8988T (cell line): ENCODE measurements at regions not wholly inside any gene's neighbourhood (a gene's known extent, or its start where the extent isn't known, plus 50 kb on each side); places are given as distances from the start of the nearest gene placed in this dataset.
"Not testable (repeated sequence)": the region's sequence is repeated elsewhere in the genome, so short reads cannot be mapped to it uniquely, and the experiment has no call there.

Experiments
- DNase-seq: peaks from one replicate; pipeline ENCODE4 v3.0.0; 2011

DNA sequence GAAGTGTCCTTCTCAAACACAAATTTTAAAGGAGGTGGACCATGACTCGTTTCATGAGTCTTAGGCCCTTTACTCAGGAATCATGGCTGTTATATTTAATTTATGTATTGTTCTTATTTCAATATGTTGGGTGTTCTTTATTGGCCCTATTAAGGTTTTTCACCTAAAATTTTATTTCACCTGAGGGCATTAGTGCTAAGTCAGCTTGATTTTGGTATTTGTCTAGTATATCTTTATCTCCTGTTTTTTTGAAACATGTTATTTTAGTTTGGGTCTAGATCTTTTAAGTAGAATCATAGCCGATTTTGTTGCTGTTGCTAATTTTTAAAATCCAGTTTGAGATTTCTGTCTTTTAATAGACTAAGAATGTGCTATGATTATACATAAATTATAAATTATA lies 430.4 kb downstream of the RPS6KC1 start:
- no peak for DNase-seq

DNA sequence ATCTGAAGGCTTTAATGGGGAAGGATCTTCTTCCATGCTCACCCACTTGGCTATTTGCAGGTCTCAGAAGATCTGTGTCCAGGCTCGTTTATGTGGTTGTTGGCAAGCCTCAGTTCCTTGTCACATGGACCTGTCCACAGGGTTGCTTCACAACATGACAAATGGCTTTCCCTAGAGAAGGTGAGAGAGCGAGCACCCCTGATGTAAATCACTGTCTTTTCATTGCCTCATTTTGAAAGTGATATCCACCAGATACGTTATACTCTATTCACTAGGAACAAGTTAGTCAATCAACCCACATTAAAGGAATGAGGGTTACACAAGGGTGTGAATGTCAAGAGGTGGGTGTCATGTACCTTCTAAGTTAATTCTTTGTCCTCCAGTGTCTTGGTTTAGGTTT lies 433.3 kb downstream of the RPS6KC1 start:
- no peak for DNase-seq

DNA sequence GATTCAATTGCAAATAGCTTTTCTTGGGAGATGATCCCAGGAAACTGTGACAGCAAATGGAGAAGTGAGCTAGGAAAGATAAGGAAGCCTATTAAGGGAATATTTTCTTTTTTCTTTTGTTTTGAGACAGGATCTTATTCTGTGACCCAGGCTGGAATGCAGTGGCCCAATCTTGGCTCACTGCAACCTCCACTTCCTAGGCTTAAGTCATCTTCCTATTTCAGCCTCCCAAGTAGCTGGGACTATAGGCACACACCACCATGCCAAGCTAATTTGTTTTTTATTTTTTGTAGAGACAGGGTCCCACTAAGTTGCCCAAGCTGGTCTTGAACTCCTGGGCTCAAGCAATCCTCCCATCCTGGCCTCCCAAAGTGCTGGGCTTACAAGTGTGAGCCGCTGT lies 433.7 kb downstream of the RPS6KC1 start:
- no peak for DNase-seq

DNA sequence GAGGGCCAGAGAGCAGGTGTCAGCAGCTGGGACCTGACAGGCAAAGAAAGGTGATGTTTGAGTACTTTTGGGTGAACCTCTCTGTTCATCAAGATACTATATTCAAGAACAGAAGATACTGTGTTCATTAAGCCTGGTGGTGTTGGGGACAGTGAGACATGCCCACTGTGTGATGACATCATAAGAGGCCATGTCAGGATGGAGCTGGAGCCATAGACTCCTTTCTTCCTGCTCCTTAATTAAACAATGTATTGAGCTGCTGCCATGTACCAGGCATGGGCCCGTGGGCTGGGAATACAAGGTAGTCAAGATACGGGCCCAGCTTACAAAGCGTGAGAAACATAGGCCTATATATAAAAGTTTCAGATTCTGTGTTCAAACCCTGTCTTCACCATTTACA lies 435.4 kb downstream of the RPS6KC1 start:
- DNase-seq, result no peak

DNA sequence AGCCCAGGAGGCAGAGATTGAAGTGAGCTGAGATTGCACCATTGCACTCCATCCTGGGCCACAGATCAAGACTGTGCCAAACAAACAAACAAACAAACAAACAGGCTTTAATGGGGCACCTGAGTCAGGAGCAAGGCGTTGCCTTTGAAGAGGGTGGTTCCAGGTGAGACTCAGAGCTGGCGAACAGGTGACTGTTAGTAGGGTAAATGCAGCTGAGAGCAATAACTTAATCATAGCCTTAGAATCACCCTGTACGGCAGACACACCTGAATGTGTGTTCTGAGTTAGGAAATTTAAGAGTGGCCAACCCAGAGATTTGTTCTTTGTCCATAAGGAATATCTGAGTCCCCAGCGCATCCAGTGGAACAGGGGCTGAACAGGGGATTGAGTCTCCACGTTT lies 440.4 kb downstream of the RPS6KC1 start:
- no peak for DNase-seq

DNA sequence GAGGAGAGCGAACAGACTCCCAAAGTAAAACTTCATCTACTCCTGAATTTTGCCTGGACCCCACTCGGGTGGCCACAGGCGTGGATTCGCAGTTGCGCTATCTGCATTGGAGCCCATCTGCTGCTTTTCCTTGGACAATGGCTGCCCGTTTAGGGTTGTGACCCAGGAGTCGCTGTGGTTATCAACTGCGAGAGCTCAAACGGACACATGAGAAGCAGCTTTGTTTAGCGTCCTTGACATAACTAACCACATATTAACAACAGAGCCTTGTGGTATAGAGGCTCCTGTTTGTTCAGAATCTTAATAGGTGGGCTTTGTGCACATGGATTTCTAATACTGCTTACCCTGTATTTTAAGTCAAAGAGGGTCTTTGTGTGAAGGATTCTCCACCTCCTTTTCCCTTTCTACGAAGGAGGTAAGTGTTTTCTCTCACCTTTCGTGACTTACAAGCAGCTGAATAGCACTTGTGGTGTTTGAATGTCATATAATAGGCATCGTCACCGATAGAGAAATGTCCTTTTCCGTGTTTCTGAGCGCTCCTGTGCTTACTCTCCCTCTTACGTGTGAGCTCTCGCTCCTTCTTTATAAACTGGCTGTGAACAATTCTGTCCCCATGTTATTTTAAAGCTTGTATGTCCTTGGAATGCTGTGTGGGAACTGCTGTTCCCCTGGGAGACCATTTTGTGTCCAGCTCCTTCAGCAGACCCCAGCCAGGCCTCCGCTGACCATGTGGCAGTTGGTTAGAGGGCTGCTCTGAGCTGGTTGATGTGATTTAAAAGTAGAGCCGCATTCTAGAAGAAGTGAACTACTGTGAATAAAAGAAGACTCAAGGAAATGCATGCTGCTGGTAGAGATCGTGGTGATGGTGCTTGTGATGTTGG lies 441.4 kb downstream of the RPS6KC1 start:
- no peak for DNase-seq

DNA sequence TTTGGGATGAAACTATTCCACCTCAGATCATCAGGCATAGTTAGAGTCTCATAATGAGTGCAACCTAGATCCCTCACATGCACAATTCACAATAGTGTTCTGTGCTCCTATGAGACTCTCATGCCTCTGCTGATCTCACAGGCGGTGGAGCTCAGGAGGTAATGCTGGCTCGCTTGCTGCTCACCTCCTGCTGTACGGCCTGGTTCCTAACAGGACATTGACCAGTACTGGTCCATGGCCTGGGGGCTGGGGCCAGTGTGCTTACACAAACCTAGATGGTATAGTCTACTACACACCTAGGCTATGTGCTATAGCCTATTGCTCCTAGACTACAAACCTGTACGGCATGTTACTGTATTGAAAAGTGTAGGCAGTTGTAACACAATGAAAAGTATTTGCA lies 448.4 kb downstream of the RPS6KC1 start:
- DNase-seq, result no peak

DNA sequence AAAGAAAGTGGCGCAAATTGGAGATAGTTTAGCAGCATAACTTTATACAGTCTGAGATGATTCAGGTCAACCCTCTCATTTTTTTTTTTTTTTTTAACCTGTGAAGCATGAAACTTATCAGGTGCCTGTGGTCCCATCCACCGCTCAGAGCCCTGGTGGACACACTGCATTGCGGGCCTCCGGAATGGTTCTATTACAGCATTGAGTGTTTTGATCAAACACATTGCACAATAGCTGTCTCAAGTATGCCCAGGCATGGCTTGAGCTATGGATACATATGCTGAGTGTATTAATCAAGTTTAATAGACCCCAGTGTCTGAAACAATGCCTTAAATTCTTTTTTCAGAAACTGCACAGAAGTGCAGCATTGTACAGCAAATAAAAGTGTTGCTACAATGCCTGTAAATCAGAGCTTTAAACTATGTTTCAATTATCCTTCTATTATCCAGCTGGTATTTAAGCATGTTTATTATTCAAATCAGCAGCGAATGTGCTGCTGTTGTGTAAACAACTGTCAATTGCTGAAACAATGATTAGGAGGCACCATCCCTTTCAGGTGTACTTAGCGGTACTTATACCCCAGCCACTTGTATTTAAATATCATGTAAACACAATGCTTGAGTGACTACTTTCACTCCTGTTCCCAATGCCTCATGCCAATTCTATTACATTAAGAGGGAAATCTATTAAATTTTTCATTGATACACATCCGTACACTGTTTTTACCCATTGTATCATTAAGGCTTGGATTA lies 456.6 kb downstream of the RPS6KC1 start:
- no peak for DNase-seq

DNA sequence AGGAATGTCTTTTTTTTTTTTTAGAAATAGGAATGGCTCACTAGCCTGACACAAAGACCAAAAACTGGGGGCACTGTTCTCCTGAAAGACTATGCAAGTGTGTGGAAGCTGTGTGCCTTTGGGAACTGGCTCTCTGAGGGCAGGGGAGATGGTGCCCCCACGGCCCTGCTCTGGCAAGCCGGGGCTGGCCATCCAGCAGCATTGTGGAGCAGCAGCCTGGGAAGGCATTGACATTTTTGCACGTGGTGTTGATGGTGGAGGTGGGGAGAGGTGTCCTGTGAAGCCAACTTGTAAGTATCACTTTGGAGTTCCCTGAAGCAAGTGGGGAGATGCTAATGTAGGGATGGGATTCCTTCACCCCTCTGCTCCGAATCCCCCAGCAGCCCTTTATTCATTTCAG lies 460.1 kb downstream of the RPS6KC1 start:
- DNase-seq, result no peak

DNA sequence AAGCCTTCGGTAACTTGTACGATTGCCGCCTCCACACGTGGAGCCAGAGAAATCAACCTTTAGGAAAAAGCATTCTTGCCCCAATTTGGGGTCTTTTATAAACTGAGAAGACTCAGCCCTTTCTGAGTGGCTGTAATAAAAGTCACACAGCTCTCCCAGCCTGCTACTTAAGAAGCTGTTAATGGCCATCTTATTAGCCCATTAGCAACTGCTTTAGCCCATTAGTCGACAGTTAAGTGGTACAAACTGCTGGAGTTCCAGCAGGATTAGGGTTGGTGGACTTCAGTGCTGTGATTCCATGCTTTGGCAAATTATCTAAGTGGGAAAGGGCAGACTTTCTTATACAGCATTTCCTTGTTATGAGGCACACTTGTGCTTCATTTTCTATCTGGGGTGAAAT lies 461.3 kb downstream of the RPS6KC1 start:
- no peak for DNase-seq

DNA sequence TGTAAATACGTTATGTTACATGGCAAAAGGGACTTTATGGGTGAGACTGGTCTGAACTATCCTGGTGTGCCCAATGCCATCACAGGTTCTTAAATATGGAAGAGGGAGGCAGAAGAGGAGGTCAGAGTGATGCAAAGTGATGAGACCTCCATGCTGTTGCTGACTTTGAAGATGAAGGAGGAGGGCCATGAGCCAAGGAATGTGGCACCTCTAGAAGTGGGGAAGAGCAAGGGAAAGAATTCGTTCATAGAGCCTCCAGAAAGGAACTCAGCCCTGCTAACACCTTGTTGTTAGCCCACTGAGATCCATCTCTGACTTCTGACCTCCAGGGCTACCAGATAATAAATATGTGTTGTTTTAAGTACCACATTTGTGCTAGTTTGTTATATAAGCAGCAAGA lies 462.0 kb downstream of the RPS6KC1 start:
- DNase-seq, result no peak

DNA sequence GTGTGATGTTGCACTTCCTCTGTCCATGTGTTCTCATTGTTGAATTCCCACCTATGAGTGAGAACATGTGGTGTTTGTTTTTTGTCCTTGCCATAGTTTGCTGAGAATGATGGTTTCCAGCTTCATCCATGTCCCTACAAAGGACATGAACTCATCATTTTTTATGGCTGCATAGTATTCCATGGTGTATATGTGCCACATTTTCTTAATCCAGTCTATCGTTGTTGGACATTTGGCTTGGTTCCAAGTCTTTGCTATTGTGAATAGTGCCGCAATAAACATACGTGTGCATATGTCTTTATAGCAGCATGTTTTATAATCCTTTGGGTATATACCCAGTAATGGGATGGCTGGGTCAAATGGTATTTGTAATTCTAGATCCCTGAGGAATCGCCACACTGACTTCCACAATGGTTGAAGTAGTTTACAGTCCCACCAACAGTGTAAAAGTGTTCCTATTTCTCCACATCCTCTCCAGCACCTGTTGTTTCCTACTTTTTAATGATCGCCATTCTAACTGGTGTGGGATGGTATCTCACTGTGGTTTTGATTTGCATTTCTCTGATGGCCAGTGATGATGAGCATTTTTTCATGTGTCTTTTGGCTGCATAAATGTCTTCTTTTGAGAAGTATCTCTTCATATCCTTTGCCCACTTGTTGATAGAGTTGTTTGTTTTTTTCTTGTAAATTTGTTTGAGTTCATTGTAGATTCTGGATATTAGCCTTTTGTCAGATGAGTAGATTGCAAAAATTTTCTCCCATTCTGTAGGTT lies 463.6 kb downstream of the RPS6KC1 start:
- not testable (repeated sequence) for DNase-seq

DNA sequence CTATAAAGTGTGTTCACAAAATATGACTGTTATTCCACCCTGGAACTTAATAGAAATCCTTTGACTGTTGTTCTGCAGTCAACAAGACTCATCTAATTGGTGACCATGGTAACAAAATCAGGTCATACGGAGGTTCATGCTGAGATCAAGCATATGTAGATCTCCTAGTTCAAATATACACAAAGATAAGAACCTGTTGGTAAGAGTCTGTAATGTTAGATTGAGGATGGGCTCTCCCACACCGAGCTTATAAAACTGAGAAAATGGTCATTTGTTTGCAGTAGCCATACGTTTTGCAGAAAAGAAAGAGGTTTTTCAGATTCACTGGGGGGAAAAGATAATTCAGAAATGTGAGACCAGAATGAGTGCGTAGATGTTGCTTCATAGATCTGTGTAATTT lies 468.1 kb downstream of the RPS6KC1 start:
- DNase-seq, result no peak

DNA sequence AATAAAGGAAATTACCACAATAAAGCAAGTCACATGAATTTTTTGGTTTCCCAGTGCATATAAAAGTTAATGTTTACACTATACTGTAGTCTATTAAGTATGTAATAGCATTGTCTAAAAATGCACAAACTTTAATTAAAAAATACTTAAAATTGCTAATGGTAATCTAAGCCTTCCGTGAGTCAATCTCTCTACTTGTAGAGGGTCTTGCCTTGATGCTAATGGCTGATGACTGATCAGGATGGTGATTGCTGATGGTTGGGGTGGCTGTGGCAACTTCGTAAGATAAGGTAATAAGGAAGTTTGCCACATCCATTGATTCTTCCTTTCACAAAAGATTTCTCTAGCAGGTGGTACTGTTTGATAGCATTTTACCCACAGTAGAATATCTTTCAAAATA lies 466.6 kb upstream of the PROX1 start:
- no peak for DNase-seq

DNA sequence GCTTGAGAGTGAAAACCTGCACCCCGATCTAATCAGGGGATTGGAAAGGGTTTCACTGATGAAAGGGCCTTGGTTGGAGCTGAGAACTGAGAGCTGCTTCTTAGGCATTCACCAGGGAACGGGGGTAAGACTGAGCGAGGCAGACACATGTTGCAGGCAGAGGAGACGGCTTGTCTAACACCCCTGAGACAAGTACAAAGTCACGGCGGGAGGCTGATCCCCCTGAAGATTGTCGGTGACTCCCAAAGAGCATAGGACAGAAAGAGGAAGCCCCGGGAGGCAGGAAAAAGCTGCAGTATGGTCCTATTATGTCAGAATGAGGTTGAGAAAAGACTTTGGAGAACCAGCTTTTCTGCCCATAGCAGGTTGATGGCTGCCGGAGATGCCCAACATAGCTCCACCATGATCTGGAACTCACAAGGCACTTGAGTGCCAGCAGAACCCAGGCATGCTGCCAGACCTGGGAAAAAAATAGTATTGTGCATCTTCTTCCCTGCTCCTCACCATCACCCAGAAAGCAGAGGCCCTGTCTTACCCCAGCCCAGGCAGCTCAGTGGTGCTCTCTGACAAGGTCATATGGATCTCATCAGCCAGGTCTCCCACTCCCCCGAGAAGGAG lies 463.9 kb upstream of the PROX1 start:
- no peak for DNase-seq

DNA sequence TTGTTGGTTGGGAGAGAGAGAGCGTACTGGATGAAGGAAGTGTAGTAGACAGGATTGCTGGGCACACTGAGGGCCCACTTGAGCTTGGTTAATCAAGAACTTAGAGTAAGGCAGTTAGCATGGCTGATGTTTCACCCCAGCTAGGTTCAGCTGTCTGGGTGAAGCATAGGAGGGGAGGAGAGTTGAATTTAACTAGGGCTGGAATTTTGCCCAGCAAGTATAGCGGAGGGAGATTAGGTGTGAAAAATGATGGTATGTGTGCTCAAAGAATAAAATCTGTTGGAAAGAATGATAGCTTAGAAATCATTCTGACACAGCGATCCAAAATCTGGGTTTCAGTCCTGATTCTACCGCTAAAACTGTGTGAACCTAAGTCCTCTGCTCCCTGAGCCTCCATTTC lies 461.5 kb upstream of the PROX1 start:
- no peak for DNase-seq

DNA sequence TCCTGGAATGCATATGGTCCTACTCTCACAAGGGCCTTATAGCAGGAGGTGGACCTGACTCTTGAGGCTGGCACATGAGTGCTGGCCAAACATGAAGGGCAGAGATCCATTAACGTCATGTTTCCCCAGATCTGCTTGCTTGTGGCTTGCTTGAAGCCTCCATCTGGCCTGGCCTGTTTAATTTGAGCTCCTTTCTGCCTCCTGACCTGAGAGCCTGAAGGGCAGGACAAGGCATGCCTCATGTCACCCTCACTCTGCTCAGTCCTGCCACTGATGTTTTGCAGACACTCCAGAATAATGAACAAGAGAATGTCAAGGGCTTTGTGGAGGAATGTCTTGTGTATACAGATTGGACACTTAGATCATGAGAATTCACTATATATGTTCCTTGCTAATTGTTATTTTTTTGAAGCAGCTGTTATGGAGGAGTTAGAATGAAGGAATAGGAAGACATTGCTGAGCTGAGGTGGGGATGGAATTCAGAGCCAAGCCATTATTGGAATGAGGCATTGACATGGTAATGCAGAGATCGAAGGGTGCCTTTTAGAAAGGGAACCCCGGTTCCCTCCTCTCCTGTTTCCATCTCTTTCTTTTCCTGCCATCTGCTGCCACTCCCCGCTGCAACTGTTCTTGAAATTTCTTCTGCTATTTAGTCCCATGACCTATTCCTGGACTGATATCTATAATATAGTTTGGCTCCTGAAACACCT lies 457.0 kb upstream of the PROX1 start:
- DNase-seq, result no peak

DNA sequence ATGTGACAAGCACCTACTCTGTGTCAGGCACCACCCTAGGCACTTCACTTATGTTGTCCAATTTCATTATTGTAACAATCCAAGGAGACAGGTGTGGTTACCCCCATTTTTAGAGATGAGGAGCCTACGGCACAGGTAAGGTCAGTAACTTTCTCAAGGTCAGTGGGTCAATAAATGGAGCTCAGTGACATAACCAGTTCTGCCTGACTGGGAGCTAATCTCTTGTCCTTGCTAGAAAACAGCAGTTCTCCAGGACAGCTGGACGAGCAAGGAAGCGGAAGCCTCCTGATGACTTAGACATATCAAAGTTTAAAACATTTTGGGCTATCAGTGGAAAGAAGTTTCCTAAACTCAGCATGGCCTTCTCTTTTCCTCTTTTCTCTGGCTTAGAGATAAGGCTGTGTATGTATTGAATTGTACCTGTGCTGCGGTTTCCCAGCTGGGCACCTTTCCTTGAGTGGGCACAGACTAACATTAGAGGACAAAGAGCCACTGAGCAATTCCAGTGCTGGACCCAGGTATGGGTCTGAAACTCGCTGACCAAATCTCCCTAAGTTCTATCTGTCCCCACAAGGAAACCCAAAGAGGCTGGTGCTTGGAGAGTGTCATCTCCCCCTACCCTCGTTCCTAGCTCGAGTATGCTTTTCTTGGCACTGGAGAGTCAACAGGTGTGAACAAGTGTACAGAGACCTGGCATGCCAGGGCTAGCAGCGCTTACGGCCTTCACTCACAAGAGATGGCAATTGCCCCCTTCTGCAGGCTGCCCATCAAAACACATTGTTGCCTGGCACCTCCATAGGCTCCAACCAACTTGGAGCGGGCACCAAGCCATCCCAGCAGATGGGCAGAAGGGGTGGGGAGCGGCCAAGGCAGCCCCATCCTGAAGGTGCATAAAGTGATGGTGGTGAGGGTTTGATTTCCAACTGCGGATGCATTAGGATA lies 456.1 kb upstream of the PROX1 start:
- DNase-seq, result no peak

DNA sequence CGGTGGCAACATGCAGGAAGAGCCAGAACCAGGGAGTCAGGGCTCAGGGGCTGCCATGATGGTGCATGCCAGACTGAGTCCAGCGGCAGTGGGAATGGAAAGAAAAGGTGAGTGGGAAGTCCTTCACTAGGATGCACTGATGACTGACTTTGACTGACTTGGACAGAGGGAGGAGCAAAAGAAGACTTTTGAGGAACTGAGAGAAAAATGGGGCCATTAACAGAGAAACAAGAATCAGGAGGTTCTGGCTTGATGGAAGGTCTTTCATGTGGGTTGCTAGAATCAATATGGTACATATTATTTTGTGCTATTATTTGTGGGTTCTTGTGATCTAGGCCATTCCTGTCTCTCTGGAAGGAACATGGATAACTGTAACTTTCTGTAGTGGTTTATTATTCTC lies 454.6 kb upstream of the PROX1 start:
- no peak for DNase-seq

DNA sequence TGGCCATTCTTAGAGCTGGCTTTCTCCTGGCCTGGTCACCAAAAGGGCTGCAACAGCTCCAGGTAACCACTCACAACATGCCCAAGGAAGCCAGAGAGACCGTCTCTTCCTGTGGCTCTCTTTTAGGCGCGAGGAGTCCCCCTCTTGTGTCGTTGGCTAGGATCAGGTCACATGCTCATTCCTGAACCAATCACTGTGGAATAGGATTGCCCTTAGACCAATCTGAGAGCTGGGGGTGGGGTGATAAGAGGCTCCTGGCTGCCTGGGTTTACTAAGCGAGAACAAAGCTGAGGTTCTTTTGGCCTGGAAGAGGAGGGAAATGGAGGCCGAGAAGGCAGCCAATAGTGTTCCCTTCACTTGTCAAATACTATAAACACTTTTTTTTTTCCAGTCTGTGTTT lies 452.1 kb upstream of the PROX1 start:
- no peak for DNase-seq

DNA sequence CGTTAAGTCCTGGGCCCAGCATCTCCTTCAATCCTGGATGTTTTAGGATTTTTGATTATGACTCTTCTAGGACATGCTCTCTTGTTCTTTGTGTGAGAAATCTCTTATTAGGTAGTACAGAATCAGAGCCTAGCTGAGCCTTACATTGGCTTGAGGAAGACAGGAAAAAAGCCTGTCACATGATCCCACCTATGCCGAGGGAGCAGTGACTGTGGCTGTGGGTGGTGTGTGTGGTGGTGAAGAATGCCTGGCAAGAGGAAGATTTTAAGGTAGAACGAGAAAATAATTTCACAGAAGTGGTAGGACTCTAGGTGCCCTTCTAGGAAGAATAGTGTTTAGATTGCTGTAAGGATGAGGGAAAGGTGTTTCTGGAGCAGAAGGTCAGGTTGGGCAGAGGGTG lies 449.5 kb upstream of the PROX1 start:
- no peak for DNase-seq
